Chondrocyte (in vitro differentiated cells): ENCODE measurements at regions not wholly inside any gene's neighbourhood (a gene's known extent, or its start where the extent isn't known, plus 50 kb on each side); places are given as distances from the start of the nearest gene placed in this dataset.

ENCODE experiments used
- DNase-seq: peaks from one replicate; pipeline ENCODE4 v3.0.0; 2021; ENCODE audit warnings: mixed read lengths, low spot score
- H3K27ac Mint-ChIP-seq: one replicate; pipeline ENCODE4 v1.8.0; 2021; ENCODE audit warnings: mild to moderate bottlenecking, moderate library complexity, mixed read lengths; ENCODE audit not compliant: unreplicated experiment
- H3K27me3 Mint-ChIP-seq: 2 replicates; pipeline ENCODE4 v1.8.0; 2021; ENCODE audit warnings: low read depth, mixed read lengths
- H3K36me3 Mint-ChIP-seq: 2 replicates; pipeline ENCODE4 v1.8.0; 2021; ENCODE audit warnings: low read depth, mixed read lengths
- H3K4me1 Mint-ChIP-seq: 2 replicates; pipeline ENCODE4 v1.8.0; 2021; ENCODE audit warnings: low read depth, mild to moderate bottlenecking, mixed read lengths
- H3K4me3 Mint-ChIP-seq: one replicate; pipeline ENCODE4 v1.8.0; 2021; ENCODE audit warnings: mild to moderate bottlenecking, moderate library complexity, mixed read lengths; ENCODE audit not compliant: unreplicated experiment
- H3K9me3 Mint-ChIP-seq: 2 replicates; pipeline ENCODE4 v1.8.0; 2021; ENCODE audit warnings: low read depth, mixed read lengths
- CTCF ChIP-seq: fragments of 200-600 bp; sonication (generic); IDR thresholded peaks from 2 replicates; pipeline ENCODE4 v1.5.0; 2021; ENCODE audit warnings: antibody characterized with exemption, mild to moderate bottlenecking, moderate library complexity

DNA sequence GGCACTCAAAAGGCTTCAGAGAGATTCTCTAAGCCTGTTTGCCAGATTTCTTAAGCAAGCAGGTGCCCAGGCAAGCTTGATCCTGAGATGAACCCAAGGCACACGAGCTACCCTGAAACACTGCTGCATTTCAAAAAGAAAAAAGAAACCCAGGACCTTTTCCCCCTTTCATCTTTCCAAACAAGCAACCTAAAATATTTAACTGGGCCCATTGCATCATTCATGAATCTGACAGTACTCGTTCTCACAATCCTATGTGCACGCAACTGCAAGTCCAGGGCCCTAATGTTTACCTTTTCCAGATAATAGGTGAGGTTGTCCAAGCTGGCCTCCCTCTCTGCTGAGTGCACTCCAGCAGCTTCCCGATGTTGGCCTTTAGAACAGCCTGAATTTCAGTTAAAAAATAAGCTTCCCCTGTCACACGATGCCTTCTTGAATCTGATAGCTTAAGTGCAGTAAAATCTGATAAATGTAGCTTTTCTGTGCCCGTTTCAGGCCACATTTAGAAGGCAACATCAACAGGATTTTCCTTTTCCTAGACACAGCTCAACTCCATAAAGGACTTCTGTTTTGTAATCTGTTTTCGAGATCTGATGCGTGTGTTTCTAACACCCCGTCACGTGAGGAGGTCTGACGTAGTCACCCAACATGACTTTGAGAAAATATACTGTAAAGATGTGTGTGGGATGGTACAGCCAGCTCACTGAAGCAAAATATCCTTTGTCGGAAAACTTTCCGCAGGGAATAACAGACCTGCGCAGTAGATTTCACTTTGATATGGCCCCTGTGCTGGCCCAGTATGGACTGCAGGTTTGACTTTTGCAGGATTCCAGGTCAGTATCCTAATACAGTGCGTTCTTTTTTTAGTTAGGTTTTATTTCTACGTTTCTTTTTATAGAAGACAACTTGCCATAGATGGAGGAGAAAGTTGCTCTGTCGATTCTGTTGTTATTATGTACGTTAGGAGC is 55.1 kb upstream of the RASA2 start:
- no peak for DNase-seq
- Mint-ChIP-seq H3K27me3 (no peaks in the 10 kb centered on the region), H3K9me3 (no peaks in the 10 kb centered on the region), H3K36me3 (peaks cover 11% of the 10 kb centered on the region), H3K4me3 (no peak overlapping the region), H3K4me1 (peaks cover 28% of the 10 kb centered on the region), H3K27ac (no peak overlapping the region)
- no peak for TF ChIP-seq CTCF

DNA sequence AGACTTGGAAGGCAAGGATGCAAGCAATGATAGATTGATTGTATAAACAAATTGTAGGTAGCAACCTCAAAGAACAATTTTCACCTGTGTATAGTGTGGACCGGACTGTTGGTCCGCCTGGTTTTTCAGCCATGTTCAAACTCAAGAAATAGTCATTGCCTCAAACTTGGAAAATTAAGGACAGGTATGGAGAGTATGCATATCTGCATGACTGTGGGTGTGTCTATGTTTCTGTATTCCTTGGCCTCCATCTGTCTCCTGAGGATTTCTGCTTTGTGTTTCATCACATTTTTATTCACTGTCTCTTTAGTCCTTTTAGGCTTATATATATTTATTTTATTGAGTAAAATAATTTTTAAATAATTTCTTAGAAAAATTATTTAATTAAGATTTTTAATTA is 53.9 kb upstream of the RASA2 start:
- Mint-ChIP-seq H3K27me3 (no peaks in the 10 kb centered on the region), H3K4me3 (no peak overlapping the region), H3K36me3 (peaks cover 11% of the 10 kb centered on the region), H3K4me1 (peaks cover 17% of the 10 kb centered on the region), H3K9me3 (no peaks in the 10 kb centered on the region), H3K27ac (no peak overlapping the region)
- no peak for TF ChIP-seq CTCF
- DNase-seq, result no peak

DNA sequence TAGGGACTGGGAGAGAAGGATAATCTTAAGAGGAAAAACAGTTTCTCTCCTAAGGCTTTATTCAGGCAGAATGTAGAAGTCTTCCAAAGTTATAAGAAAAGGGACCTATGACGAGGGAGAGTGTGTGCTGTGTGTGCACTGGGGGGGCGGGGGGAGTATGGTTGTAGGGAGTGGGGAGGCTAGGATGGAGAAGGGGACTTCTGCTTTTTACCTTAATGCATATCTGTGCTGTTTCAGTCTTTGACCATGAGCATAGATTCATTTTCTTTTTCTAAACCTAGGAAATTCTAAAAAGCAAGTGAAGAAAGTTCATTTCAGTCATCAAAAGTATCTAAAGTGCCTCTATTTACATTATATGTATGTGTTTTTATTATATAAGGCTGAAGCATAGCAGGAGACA is 52.6 kb upstream of the RASA2 start:
- no peaks in the 10 kb centered on the region for H3K9me3 Mint-ChIP-seq
- no peak overlapping the region for H3K4me3 Mint-ChIP-seq
- H3K27ac Mint-ChIP-seq, result peak overlapping the region; percentile 19
- no peak for DNase-seq
- H3K4me1 Mint-ChIP-seq, result peaks cover 13% of the 10 kb centered on the region
- H3K27me3 Mint-ChIP-seq, result no peaks in the 10 kb centered on the region
- no peak for TF ChIP-seq CTCF
- H3K36me3 Mint-ChIP-seq, result peaks cover 10% of the 10 kb centered on the region

- Mint-ChIP-seq H3K4me1 (peaks cover 29% of the 10 kb centered on the region), H3K27ac (no peak overlapping the region), H3K36me3 (peaks cover 6% of the 10 kb centered on the region), H3K4me3 (no peak overlapping the region), H3K9me3 (no peaks in the 10 kb centered on the region), H3K27me3 (no peaks in the 10 kb centered on the region)
- no peak for DNase-seq
- no peak for TF ChIP-seq CTCF
Observed at GRCh38 chr3:141436180-141436579, 50.6 kb upstream of the RASA2 start.
